Myocyte (in vitro differentiated cells): ENCODE measurements at regions not wholly inside any gene's neighbourhood (a gene's known extent, or its start where the extent isn't known, plus 50 kb on each side); places are given as distances from the start of the nearest gene placed in this dataset.
A peak's percentile ranks its signal among the peaks of the same experiment; 100 is the strongest.
"Not testable (repeated sequence)": the region's sequence is repeated elsewhere in the genome, so short reads cannot be mapped to it uniquely, and the experiment has no call there.

Experiments used
- DNase-seq: peaks from one replicate; pipeline ENCODE4 v3.0.0-alpha.2; 2012; ENCODE audit warnings: low read depth

- peak; percentile 60 for DNase-seq
These were observed 695.1 kb upstream of the ACVR2A start for GRCh38 chr2:147149575-147150240.

DNA sequence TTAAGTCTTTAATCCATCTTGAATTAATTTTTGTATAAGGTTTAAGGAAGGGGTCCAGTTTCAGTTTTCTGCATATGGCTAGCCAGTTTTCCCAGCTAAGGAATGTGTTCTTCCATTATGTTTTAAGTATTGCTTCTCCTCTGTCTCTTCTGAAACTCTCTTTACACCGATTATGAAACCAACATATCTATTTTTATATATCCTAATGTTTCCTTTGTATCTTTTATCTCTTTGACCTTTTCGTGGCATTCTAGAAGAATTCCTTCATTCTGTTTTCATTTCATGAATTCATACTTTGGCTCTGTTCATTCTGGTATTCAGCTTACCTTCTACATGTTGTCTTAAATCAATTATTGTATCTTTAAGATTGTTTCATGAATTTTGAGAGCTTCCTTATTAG is 697.0 kb upstream of the ACVR2A start:
- no peak for DNase-seq

- no peak for DNase-seq
These were observed 702.9 kb upstream of the ACVR2A start for GRCh38 chr2:147141930-147142329.

- not testable (repeated sequence) for DNase-seq
These were observed 705.1 kb upstream of the ACVR2A start for GRCh38 chr2:147139732-147140131.

DNA sequence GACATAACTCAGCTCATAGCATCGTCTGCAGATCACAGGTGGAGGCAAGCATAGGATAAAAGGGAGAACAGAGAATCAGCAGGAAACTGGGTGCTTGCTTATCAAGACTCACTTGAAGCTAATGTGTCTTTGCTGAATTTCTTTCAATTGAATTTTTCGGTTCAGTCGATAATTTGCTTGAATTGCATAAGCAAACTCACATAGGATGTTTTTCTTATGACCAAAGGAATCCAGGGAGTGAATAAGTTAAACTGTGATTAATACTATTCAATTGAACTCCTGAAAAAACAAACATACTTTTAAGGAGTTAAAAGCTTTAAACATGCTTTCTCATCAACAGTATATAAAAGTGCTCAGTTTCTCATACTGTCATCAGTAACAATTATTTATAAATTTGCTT is 707.1 kb upstream of the ACVR2A start:
- no peak for DNase-seq

GRCh38 chr2:147135376-147135775 is 709.5 kb upstream of the ACVR2A start:
- no peak for DNase-seq

- DNase-seq, result peak; percentile 3
These were observed 711.4 kb upstream of the ACVR2A start for GRCh38 chr2:147133286-147133908.

- no peak for DNase-seq
These were observed 719.7 kb upstream of the ACVR2A start for GRCh38 chr2:147125145-147125544.

GRCh38 chr2:147122944-147123343 is 721.9 kb upstream of the ACVR2A start:
- DNase-seq, result no peak

GRCh38 chr2:147110962-147111361 is 733.9 kb upstream of the ACVR2A start:
- no peak for DNase-seq

- peak; percentile 5 for DNase-seq
These were observed 734.5 kb upstream of the ACVR2A start for GRCh38 chr2:147110317-147110716.

DNA sequence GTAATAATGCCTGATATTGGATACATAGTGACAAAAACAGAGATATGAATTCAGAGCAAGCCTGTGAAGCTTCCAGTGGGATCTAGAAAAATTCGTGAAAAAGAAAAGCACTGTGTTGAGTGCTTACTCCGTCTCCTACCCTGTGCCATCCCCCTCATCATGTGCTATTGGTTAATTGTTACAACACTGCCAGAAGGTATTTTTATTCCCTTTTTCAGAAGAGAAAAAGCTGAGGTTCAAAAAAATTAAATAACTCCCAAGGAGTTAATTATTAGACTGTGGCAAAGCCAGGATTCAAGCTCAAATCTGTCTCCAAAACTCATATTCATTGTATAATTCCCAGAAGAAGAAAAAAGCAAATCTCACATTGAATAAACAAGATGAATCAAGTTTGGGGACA is 735.5 kb upstream of the ACVR2A start:
- DNase-seq, result no peak

DNA sequence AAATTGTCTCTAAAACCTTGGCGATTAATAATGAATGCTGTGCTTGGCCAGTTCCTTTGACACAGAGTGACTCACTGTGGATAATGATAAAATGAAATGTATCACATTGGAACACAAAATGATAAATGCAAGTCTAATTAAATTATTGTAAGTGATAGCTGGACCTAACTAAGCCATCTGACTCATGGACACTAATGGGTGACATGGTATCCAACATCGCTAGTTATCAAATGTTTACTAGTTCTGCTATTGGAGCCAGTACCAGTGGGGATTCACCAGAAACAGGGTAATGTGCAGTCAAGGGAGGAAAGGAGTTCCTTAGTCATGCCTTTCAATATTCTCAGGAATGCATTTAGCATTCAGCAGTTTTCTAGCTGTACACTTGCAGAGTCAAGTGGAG is 736.3 kb upstream of the ACVR2A start:
- no peak for DNase-seq

DNA sequence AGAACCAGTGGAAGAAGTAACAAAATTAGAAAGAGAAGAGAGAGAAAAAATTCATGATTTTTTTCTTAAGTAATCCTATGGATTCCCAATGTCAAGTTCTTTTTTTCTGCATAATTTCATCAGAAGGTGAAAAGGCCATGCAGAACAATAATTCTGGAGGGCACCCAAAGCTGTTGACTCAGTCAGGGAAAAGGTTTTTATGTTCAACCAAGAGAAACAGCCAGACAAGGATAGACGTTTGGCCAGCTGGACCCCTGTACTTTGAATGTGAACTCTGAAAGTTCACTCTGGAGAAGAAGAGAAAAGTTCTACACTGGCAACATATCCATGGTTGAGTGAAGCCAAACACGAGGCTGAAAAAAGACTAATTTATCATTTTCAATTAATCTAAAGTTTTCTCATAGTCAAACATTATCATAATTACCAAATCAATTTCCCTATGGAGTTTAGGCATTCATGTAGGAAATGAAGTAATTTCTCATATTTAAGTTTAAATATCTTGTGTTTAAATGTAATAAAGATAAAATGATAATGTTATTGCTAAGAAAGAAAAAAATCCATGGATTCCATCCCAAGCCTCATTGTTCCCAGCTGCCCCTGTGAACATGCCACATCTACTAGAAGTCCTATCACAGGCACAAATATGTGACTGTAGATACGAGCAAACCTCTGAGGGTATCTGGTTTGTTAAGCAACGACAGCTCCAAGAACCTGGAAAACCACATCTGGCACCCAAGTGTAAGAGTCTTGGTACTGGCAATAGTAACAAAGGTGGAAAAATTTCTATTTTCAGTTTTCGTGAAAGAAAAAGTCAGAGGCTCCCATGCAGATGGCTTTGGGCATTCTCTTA is 742.7 kb upstream of the ACVR2A start:
- no peak for DNase-seq

DNA sequence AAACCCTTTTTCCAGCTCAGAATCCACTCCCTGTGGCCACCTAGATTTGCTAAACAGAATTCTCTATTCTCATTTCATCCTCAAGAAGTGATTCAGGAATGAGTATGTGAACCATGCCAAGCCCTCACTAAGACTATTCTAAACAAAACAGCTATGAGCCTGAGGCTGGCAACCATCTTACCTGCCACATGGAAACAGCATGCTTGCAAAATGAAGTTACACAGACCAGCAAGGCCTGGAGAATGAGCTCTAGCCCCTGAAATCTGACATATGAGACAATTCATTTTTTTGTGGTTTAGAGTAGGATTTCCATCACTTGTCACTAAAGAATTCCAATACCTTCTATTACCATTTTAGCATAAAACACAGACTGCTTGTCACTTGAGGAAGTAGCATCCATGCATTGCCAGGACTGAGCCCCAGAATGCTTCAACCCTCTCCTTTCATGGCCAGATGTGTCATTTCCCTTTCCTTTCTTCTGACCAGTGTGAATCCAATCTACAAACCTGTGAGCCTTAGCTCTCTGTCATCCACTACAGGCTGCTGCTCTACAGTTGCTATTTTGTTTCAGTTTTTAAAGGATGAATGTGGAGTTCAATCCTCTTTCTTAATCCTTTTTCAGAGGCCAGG is 744.3 kb upstream of the ACVR2A start:
- peak; percentile 16 for DNase-seq

GRCh38 chr2:147099845-147100244 is 745.0 kb upstream of the ACVR2A start:
- DNase-seq, result no peak

GRCh38 chr2:147098940-147099339 is 745.9 kb upstream of the ACVR2A start:
- DNase-seq, result no peak

DNA sequence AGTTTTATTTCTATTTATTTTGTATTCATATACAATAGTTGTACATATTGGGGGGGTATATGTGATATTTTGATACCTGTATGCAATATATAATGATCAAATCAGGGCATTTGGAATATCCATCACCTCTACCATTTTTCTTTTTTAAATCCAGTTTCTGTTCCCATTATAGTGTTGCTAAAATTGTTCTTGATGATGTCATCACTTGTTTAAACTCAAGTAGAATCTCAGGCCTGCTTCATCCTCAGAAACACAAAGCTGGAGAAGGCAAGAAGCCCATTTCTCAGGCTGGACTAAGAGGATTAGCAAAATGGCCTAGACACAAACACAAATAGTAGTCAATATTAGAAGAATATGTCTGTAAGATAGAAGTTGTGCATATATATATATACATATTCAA is 747.1 kb upstream of the ACVR2A start:
- DNase-seq, result no peak

DNA sequence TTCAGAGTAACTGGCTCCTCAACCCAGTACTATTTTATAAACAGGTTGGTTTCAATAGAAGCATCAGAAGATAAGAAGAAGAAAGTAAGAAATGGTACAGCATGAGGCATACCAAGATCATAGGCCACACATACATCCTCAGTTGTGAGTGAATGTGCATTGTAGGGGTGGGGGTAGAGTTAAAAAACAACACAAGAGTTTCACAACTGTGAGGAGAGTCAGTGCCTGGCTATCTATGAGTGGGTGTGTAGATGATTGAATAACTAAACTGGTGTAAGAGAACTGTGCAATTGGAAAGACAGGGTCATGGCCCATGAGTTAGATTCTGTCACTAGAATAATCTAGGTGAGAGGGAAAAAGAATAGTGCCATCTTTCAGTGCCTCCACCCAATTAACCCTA is 748.2 kb upstream of the ACVR2A start:
- DNase-seq, result no peak

DNA sequence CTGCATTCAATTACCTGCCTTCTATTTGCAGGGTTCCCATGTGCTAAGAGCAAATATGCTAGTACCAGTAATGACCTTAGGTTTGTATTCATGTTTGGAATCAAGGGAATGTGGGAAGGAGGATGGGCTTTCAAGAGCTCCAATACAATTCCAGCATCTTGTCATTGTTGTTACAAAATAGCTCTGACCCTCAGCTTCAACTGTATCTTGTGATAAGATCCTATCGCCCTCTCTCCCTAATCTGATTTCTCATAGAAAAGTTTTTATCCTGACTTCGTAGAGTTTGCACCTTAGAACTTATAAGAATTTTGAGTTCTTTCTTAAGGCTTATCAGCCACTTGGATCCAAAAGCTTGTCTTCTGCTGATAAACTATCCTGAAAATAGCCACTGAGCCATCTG is 749.5 kb upstream of the ACVR2A start:
- DNase-seq, result no peak

DNA sequence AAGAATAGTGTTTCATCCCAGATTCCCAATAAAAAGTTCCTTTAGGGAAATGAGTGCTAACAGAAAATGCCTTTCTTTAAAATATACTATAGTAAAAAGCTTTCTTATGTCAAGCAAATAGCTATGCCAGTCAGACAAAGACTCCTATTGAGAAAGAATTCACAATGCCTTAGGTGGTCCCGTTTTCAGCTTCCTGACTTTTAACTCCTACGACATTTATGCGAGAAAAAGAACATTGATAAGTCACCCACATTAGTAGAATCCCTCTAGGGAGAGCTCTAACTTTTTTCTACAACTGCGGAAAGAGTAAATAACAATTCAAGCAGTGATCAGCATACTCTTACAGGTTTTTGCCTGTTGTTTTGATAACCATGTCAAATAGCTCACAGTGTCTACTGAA is 750.8 kb upstream of the ACVR2A start:
- no peak for DNase-seq

DNA sequence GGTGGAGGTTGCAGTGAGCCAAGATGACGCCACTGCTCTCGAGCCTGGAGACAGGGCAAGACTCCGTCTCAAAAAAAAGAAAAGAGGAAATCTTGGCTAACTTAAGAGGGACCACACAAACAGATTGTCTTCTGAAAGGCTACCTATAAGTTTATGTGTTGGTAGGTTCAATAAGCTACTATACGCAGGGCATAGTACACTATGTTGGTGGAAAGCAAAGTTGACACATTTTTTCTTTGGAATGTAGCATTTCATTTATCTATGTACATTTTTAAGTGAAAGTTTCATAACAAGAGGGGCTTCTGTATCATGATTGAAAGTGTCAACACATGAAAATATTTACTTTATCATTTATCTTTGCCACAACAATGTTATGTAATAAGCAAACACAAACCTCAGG is 752.6 kb upstream of the ACVR2A start:
- DNase-seq, result no peak
